ENCODE measurements at regions not wholly inside any gene's neighbourhood (a gene's known extent, or its start where the extent isn't known, plus 50 kb on each side); places are given as distances from the start of the nearest gene placed in this dataset.

- TF ChIP-seq CTCF (IDR thresholded peaks at IDR 0.05; ENCODE audit: control insufficient read depth, insufficient read depth, low read depth, low read length, missing control alignments): no peak
- no peak for DNase-seq (ENCODE audit: low read depth)
- H3K4me3 ChIP-seq (ENCODE audit: control insufficient read depth, low read depth, low read length): no peak overlapping the region
Measured at GRCh38 chr10:3539696-3540383, 245.2 kb downstream of the KLF6 start.

DNA sequence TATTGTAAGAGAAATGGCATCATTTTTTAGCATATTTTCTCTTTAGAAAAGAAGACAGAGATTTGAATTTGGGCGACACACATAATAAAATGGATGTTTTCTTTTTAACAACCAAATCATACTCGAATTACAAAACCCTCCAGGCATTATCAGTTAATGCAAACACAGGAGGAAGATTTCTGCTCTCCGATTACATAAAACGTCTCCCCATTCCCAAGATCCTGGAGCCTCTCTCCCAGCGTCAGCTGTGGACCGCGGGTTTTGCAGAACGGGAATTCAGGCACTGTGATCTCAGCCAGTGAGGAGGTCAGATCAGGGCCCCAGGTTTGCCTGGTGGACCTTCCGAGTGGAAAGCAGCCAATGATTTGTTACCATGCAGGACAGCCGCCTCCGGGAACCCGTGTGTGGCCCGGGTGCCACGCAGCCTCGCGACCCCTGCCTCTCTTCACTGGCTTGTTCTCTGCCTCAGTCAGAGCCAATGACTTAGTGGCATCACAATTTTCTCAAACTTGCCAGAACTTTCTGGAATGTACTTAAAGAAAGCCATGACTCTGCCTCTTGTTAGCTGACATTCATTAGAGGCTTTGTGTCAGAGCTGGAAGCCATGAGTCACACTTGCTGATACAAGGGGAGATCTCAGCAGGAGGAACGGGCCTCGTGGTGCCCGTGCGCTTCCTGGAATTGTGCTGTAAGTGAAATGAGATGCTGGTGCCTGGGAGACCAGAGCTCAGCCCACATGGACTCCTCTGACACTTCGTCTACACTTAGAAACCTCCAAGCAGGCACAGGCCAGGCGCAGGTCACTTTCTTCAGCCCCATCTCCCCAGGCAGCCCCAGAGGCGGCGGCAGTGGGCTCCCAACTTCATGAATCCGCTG, 246.1 kb downstream of the KLF6 start:
- peak; percentile 92 for DNase-seq (ENCODE audit: low read depth)
- H3K4me3 ChIP-seq (ENCODE audit: control insufficient read depth, low read depth, low read length): peak overlapping the region; percentile 22
- TF ChIP-seq CTCF (IDR thresholded peaks at IDR 0.05; ENCODE audit: control insufficient read depth, insufficient read depth, low read depth, low read length, missing control alignments): no peak

DNA sequence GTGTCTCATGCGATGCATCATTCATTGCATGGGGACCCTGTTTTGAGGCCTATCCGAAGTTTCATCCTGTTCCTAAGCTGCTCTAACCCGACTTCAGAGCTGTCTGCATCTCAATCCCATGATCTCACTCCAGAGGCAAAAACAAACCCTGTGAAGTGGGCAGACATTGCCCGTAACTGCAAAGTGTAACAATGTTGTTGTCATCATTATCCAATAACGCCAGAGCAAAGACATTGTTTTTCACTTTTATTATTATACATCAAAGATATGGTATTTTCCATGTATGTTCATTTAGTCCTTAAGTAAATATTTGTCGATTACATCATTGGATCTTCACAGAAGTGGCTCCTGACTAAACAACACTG, 246.7 kb downstream of the KLF6 start:
- TF ChIP-seq CTCF (IDR thresholded peaks at IDR 0.05; ENCODE audit: control insufficient read depth, insufficient read depth, low read depth, low read length, missing control alignments): no peak
- H3K4me3 ChIP-seq (ENCODE audit: control insufficient read depth, low read depth, low read length): no peak overlapping the region
- no peak for DNase-seq (ENCODE audit: low read depth)

GRCh38 chr10:3537518-3537917, 247.5 kb downstream of the KLF6 start:
- no peak for DNase-seq (ENCODE audit: low read depth)
- H3K4me3 ChIP-seq (ENCODE audit: control insufficient read depth, low read depth, low read length): no peak overlapping the region
- TF ChIP-seq CTCF (IDR thresholded peaks at IDR 0.05; ENCODE audit: control insufficient read depth, insufficient read depth, low read depth, low read length, missing control alignments): no peak

DNA sequence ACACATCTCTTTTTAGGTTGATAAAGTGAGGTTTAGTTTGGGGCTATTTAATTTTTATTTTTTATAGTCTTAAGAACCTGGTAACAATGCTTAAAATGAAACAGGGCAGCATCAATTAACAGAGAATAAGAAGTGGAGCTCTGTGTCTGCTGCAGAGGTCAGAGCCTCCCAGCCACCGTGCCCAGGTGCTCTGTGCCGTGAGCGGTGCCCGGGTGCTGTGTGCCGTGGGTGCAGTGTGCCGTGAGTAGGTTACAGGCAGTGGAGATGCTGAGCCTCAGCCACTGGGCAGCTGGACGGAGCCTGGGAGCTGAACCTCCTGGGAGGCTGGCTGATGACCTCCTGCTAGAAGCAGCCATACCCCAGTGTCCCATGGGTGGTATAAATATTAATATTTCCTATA, 250.0 kb downstream of the KLF6 start:
- no peak overlapping the region for H3K4me3 ChIP-seq (ENCODE audit: control insufficient read depth, low read depth, low read length)
- no peak for TF ChIP-seq CTCF (IDR thresholded peaks at IDR 0.05; ENCODE audit: control insufficient read depth, insufficient read depth, low read depth, low read length, missing control alignments)
- DNase-seq (ENCODE audit: low read depth): no peak

DNA sequence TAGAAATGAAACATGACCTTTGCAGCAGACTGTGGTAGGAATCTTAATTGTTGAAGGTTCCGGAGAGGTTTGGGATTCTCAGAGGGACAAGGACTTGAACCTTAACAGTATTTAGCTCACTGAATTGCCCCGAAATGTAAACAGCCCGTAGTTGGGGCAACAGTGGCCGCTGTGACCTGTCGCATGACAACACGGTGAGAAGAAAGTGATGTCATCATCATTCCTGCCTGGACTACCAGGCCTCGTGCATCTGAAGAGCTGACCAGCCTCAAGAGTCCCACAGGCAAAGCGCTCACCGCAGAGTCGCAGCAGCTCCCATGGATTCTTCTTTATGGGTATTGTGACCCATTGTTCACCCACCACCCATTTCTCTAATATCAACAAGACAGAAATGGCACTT, 250.6 kb downstream of the KLF6 start:
- no peak for DNase-seq (ENCODE audit: low read depth)
- H3K4me3 ChIP-seq (ENCODE audit: control insufficient read depth, low read depth, low read length): no peak overlapping the region
- TF ChIP-seq CTCF (IDR thresholded peaks at IDR 0.05; ENCODE audit: control insufficient read depth, insufficient read depth, low read depth, low read length, missing control alignments): no peak
